GOT3 (cell line): ENCODE measurements at regions not wholly inside any gene's neighbourhood (a gene's known extent, or its start where the extent isn't known, plus 50 kb on each side); places are given as distances from the start of the nearest gene placed in this dataset.
"Not testable (repeated sequence)": the region's sequence is repeated elsewhere in the genome, so short reads cannot be mapped to it uniquely, and the experiment has no call there.

Experiments used
- DNase-seq: peaks from one replicate; lab custom pipeline; 2025; ENCODE audit warnings: mixed read lengths; lab: John Stamatoyannopoulos, UW

DNA sequence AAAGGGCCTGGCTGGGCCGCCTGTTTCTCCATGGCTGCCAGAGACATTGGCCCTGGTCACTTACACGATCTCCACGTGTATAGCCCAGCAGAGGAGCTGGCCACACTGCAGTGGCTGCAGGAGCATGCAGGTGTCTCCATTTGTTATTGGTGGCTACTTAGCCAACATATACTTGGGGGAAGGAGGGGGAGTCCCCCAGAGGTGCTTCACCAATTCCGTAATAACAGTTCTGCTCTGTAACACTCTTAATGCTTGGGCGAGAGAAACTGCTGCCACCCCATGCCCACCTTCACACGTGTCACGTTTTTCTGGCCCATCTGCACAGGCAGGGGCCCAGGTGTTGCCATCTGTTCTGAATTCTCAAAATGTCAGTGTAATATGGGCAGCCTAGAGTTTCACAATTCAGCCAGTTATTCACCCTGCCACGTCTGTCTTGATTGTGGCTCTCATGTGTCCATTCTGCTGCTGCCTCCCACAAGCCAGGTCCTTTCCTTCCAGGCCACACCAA lies 353.5 kb downstream of the BCL2L11 start:
- DNase-seq = not testable (repeated sequence)

DNA sequence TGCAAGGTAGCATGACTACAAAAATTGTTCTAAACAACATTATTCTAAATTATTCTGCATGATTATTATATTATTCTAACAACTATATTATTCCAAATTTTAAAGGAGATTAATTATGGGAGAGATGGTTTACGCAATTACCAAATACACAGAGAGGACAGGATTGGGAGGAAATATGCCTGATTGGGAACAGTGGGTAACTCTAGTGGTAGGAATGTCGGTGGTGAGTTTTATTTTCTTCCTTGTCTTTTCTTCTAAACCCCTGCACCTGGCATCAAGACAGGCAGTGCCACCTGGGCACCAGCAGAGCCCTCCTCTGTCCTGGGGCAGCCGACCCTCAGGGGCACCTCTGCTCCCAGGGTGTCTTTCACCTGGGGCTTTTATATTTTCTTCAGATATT lies 357.6 kb downstream of the BCL2L11 start:
- not testable (repeated sequence) for DNase-seq

DNA sequence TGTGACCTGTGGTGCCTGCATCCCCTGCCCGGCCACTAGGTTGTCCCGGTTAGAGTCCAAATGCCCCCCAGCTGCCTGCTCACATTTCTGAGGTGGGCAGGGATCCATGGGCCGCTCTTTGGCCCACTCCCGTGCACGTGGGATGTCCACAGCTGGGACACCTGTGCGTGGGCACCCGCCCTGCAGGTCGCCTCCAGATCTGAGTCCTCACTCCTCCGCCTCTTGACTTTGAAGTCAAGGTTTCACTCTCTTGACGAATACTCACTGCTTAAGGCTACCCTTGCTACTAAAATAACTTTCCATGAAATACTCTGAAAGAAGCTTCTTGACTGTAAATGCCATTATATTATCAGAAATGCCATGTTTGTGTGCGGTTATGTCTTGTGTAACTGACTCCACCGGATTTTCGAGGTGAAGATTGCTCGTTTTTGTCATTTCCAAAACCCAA lies 358.2 kb downstream of the BCL2L11 start:
- DNase-seq = not testable (repeated sequence)

DNA sequence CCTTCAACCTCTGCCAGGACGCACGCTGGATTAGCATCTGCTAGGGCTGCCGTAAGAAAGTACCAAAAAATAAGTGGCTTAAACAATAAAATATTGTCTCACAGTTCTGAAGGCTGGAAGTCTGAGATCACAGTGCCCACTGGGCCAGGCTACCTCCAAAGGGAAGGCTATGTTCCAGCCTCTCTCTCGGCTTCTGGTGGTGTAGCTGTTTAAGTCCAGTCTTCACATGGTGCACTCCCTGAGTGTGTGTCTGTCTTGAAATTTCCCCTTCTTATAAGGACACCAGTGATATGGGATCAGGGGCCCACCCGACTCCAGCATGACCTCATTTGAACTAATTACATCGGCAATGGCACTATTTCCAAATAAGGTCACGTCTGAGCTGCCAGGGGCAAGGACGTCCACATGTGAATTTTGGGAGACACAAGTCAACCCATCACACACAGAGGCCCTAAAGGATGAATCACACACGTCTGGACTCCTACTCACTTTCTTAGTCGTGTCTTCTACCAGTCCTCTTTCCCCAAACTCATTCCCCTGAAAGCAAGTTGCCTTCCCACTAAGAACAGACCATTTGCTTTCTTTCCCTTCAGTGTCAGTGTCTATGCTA lies 359.4 kb downstream of the BCL2L11 start:
- not testable (repeated sequence) for DNase-seq

DNA sequence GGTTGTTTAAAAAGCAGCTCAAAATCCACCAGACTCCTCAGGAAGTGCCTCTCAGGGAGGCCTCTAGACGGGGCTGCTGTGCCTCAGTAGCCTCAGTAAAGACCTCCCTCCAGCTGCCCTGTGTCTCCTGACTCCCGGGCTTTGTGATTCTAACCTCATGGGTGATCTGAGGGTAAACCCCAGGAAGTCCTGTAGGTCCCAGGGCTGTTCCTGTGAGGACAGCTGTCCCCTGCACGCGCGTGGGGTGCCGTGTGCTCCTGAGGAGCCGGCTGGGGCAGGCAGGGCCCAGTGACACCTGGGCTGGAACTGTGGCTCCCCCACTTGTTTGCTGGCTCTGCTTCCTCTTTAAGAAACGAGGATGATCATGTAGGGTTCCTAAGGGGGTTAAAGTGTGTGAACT lies 359.9 kb downstream of the BCL2L11 start:
- DNase-seq = not testable (repeated sequence)

DNA sequence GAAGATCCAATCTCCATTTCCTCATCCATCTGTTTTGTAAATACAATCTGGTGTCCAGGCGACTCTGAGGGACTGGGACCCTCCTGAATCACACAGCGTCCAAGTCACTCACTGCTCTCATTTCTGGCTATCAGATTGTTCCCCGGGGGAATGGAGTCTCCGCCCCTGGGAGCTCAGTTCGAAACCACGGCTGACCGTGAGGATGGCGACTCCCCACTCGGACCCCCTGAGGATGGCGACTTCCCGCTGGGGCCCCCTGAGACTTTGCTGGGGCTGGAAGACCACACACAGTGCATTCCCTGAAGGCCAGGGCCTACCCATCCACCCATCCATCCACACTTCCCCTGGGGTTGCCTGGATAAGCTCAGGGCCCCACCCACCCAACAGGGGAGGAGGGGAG lies 360.5 kb downstream of the BCL2L11 start:
- not testable (repeated sequence) for DNase-seq

DNA sequence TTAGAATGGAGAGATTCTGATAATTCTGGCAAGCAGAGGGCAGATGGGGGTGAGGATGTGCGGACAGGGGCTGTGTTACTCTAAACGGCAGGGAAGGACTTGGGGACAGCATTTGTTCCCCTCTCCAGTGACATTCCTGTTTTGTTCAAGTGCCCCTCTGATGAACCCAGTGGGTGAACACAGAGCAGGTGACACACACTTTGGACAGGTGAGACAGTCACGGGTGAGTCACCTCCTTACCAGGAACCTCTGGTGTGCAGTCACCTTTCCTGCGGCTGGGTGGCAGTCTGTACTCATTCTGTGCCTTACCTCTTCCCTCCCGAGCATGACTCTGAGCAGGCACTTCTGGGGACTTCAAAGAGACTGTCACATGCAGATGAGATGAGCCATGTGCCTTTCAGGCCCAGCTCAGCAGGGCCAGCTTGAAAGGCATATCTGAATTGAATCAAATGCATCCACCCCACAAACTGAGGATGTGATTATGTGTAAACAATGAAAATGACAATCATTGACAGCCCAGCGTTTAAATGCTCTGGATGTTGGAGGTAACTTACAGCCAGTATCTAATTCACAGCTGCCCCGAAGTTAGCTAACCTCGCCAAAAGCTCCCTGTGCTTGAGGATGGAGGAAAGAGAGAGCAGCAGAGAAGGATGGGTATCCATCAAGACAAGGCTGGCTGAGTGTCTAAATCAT lies 362.4 kb downstream of the BCL2L11 start:
- not testable (repeated sequence) for DNase-seq

DNA sequence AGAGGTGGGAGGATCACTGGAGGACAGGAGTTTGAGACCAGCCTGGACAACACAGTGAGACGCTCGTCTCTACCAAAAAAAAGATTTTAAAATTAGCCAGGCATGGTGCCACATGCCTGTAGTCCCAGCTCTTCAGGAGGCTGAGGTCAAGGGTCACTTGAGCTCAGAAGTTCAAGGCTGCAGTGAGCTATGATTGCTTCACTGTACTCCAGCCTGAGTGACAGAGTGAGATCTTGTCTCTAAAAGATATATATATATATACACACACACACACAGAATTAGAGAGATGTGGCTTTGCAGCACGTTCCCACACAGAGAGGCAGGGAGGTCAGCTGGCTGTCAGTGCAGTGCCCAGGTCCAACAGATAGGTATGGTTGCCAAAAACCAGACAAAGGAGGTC lies 363.4 kb downstream of the BCL2L11 start:
- not testable (repeated sequence) for DNase-seq

DNA sequence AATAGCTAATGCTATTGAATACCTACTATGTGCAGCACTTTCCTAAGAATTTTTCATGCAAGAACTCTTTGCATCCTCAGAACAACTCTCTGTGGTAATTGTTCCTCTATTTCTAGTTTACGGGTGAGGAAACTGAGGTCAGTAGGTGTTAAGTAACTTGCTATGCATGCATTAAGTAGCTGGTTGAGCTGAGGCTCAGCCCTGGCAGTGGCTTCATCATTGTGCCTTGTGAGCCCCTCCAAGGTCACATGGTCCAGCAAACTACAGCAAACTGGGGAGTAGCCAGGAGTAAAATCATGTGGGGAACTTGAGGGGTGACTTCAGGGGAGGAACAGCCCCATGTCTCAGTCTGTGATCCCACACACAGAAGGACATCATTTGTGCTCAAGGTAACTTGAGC lies 365.2 kb downstream of the BCL2L11 start:
- DNase-seq = not testable (repeated sequence)

DNA sequence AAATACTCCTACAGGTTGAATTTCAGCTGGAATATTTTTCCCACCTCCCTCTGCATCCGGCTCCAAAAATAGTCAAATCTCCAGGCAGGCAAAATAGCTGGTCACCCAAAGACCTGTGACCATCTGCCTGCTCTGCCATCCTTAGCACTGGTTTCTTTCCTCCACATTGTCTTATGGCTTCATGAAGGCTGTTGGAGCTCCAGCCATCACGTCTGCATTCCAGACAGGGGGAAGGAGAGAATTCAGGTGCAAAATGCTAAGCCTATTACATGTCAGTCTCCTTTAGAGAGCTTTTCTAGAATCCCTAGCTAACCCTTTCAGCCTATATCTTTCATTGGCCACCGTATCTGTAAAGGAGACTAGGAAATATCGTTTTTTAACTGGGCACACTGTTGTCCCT lies 367.7 kb downstream of the BCL2L11 start:
- DNase-seq = not testable (repeated sequence)

DNA sequence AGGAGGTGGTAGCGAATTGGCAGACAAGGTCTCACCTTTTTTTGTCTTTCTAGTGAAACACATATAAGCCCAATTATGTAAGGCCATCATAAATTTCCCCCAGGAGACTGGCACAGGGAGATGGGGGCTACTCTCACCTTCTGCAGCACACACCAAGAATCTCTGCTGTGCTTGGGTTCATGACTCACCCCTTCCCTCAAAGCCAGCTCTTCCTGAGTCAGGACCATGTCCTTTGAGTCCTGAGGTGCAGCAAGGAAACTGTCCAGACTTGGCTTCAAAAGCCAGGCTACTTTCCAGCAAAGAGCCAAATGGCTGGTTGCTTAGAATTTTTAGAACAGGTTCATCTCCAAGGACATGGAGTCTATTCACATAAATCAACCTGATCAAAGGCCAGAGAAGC lies 368.7 kb downstream of the BCL2L11 start:
- DNase-seq = not testable (repeated sequence)

DNA sequence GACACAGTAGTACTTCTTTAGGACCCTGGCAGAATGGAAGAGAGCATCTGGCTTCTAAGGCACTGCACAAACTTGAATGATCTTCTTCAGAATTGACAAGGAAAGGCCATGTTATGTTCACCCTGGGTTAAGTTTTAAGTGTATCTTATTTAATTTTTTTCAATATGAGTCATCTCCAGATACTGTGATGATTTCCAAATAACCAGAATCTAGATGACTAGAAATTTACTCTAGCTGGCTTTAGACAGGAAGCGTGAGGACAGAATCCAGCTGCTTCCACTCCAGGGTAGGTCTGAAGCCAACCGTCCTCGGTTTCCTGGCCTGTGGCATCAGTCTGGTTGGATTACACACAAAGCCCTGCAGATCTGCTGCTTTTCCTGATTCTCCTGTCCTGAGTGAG lies 370.5 kb downstream of the BCL2L11 start:
- not testable (repeated sequence) for DNase-seq

DNA sequence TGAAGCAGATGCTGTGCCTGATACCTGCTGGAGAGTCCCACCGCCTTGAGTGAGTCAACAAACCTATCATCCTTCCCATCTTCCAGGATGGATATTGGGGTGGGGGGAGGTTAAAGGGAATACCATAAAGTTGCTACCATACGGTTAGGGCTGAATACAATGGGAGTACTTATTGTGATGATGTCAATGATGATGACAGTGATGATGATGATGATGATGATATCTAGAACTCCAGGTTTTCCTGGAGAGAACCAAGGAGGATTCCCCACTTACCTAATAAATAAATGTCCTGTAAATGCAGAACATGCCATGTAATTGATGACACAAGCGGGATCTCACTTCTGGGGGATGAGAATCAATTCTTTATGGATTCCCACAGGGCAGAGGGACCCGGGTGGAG lies 370.9 kb downstream of the BCL2L11 start:
- DNase-seq = not testable (repeated sequence)

DNA sequence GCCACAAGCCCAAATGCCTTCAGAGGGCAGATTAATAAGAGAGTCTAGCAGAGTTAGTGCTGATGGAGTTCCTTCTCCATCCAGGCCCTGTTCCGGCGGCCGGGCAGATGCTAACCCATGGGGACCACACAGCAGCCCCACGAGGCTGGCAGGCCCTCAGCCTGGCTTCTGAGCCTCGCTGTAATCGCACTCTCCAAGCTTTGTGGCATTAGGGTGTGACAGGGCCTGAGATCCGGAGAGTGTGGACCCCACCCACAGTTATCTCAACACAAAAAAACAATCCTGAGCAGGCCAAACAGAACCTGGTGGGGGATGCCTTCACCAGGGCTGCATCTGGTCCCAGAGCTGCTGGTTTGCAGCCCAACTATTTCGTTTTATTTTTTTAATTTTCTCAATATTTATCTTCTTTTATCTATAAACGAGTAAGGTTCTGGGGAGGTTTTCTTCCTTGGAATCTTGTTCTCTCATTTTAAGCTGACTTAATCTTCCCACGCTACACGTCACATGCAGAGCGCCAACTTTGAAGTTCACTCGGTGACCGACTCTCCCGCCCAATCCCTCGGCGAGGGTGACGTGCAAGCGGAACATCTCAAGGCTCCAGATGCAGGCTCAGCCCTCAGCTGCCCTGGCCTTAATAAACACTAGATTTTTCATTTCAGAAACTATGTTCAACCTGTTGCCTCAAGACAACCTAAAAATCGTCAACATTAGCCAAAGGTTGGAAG lies 372.4 kb downstream of the BCL2L11 start:
- DNase-seq = not testable (repeated sequence)

DNA sequence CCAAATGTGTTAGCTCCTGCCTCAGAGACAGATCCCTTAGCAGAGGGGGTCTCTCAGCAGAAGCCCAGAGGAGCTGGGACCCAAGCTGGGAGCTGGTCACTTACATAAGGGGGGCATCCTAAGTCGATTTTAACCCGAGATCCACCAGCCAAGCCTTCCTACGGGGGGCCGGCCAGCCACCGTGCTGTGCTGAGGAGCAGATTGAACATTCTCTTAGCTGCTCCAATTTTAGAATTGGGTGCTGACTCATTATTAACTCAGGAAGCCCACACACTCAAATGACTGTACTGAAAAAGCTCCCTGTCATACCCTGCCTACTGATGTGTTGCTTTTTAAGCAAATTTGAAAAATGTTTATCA lies 373.0 kb downstream of the BCL2L11 start:
- not testable (repeated sequence) for DNase-seq

DNA sequence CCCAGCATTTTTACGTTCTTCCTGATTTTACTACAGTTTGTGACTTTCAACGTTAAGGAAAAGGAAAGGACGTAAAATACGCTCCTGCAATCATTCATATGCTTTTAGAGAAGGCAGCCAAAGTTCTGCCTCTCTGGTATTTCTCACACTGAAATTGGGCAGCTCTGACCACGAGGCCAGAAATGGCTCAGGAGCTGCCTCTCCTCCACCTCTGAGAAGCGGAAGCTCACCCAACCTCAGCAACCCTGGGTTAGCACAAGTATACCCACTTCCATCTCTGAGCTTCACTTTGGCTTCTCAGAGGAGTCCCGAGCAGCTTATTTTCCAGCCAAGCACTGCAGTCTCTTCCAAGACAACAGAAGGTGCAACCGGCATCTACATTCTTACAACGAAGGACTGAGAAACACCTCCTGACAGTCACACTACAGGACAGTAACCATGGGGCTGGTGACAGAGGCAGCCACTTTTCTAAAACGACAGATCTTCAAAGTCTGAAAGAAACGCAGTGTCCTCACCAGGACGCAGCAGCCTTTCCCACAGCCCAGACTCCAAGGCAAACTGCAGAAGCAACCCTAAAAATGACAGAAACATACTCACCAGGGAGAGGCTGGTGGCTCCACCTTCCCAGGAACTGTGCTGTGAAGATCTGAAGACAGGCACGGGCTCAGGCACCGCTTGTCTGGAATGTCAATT lies 373.7 kb downstream of the BCL2L11 start:
- not testable (repeated sequence) for DNase-seq

DNA sequence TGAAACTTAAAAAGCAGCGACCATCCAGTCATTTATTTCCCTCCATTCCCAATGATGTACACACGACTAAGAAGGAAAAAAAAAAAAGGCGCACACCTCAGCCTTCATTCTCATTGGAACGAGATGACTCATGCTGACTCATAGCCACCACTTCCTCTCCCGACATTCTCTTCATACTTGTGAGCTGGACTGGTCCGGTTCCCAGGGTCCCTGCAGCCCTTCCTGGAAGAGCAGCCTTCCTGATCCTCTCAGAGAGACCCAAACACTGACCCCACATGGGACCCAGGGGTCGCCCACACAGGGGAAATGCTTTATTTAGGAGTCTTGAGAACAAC lies 374.2 kb downstream of the BCL2L11 start:
- DNase-seq = not testable (repeated sequence)

DNA sequence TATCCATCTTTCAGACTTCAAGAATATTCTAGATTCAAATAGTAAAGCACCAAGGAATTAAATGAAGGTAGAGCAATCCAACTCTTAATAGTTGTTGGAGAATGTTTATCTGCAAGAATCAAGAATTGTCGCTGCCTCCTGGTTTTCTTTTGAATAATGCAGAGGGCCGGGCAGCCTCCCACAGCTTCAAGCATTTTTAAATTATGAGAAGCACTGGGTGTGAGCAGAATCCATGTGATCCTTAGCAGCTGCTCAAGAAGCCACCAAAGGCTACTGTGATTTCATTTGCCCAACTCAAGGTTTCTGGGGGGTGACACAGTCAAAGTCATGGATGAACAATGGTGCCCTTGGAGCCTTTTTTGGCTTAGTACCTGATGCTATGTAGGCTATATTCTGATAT lies 374.9 kb downstream of the BCL2L11 start:
- not testable (repeated sequence) for DNase-seq

DNA sequence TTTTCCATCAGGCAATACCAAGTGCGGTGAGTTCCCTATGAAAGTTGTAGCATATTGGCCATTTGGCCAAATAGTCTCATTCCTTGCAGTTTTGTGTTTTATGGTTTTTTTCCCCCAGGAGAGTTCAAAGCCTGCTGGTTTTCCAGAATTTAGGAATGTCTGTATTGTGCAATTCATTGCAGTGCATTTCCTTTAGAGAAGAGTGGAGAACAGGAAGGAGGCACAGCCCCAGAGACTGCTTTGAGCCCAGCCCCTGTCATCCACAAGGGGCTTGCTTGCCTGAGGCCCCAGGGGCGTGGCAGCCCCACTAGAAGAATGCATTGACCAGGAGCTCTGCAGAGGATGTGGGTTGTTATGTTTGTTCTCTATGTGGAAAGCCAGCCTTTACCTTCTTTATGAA lies 375.5 kb downstream of the BCL2L11 start:
- DNase-seq = not testable (repeated sequence)

DNA sequence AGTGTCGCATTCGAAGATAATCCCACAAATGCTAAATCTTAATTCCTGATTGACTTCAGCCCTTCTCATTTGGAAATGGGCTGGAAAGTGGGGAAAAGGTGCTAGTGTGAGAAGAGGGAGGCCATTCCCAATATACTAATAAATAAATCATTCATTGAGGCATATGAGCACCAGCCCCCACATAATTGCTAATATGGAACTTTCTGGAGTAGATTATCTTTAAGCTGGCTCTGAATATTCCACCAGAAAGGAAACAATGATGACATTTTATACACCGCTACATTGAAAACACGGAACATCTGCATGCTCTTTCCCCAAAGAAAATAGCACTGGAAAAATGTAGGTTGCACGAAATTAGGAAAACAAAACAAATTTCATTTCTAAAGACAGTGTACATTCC lies 376.1 kb downstream of the BCL2L11 start:
- DNase-seq = not testable (repeated sequence)

DNA sequence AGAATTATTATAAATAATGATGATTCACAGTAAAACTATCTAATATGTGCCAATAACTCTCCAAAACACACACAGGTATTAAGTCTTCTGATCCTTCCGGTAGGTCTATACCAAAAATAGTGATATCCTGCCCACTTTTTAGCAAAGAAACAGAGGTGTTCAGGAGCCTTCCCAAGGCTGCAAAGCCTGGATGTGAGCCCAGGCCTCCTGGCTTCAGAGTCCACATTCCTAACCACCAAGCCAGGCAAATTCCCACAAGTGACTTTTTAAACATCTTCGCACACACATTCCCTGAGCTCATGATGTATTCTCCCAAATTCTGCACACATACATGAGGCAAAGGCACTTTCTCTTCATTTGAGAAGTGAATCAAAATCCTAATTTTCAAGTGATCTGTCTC lies 376.6 kb downstream of the BCL2L11 start:
- not testable (repeated sequence) for DNase-seq

DNA sequence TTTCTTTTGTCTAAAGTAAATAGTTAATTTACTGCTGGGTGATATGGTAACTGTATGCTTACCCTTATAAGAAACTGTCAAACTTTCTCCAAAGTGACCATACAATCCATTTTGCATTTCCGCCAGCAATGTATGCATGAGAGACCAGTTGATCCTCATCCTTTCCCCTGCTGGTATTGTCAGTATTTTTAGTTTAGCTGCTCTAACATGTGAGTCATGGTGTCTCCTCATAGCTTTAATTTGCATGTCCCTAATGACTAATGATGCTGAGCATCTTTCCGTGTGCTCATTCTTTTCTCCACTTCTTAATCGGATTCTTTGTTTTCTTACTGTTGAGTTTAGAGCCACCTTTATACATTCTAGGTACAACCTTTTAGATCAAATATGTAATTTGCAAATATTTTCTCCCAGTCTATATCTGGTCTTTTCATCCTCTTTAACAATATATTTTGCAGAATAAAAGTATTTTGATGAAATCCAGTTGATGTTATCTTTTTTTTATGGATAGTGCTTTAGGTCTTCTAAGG lies 379.9 kb downstream of the BCL2L11 start:
- not testable (repeated sequence) for DNase-seq
